WTC11 (cell line): ENCODE measurements at regions not wholly inside any gene's neighbourhood (a gene's known extent, or its start where the extent isn't known, plus 50 kb on each side); places are given as distances from the start of the nearest gene placed in this dataset.

Source experiments
- ATAC-seq: fragments of 200-7000 bp; cut with Tn5 transposase; 2 replicates; pipeline ENCODE4 v1.10.0; 2021; ENCODE audit warnings: mild to moderate bottlenecking, moderate library complexity
- CTCF ChIA-PET: fragments of 300-600 bp; sonication (Branson Sonifier 250); formaldehyde crosslinking; loops from one replicate; lab custom pipeline; 2021; ENCODE audit warnings: antibody characterized with exemption; lab: Charles Lee
- POLR2A ChIA-PET: fragments of 350-600 bp; sonication (Branson Sonifier 250); formaldehyde crosslinking; loops from one replicate; lab custom pipeline; 2021; ENCODE audit warnings: antibody characterized with exemption; lab: Charles Lee
- DNase-seq: peaks from one replicate; pipeline ENCODE4 v3.0.0; 2021; ENCODE audit warnings: low spot score
- H3K27ac Mint-ChIP-seq: 2 replicates; pipeline ENCODE4 v1.8.0; 2021; ENCODE audit warnings: mixed read lengths
- H3K27me3 Mint-ChIP-seq: 2 replicates; pipeline ENCODE4 v1.8.0; 2021; ENCODE audit warnings: low read depth, mild to moderate bottlenecking, moderate library complexity, mixed read lengths
- H3K36me3 Mint-ChIP-seq: 2 replicates; pipeline ENCODE4 v1.8.0; 2021; ENCODE audit warnings: mixed read lengths
- H3K4me1 Mint-ChIP-seq: 2 replicates; pipeline ENCODE4 v1.8.0; 2022; ENCODE audit warnings: mixed read lengths
- H3K4me3 Mint-ChIP-seq: 2 replicates; pipeline ENCODE4 v1.8.0; 2021; ENCODE audit warnings: mild to moderate bottlenecking, moderate library complexity, mixed read lengths
- H3K9me3 Mint-ChIP-seq: 2 replicates; pipeline ENCODE4 v1.8.0; 2021; ENCODE audit warnings: mixed read lengths
- AR ChIP-seq: fragments of 250-450 bp; sonication (Bioruptor Pico); IDR thresholded peaks from 2 replicates; pipeline ENCODE4 v1.9.0; 2021; ENCODE audit warnings: mild to moderate bottlenecking
- ATF1 ChIP-seq: sonication (generic); formaldehyde crosslinking; IDR thresholded peaks from 2 replicates; pipeline ENCODE4 v1.8.1; 2023; ENCODE audit warnings: mild to moderate bottlenecking, moderate library complexity, missing genetic modification reagents
- ATF3 ChIP-seq: sonication (generic); formaldehyde crosslinking; conservative IDR thresholded peaks from 2 replicates; pipeline ENCODE4 v1.8.1; 2022; ENCODE audit warnings: mild to moderate bottlenecking, missing genetic modification reagents
- ESRRA ChIP-seq: sonication (generic); formaldehyde crosslinking; IDR thresholded peaks from 2 replicates; pipeline ENCODE4 v1.8.1; 2022; ENCODE audit warnings: mild to moderate bottlenecking, missing genetic modification reagents, borderline replicate concordance
- IRF2 ChIP-seq: sonication (generic); formaldehyde crosslinking; IDR thresholded peaks from 2 replicates; pipeline ENCODE4 v1.8.0; 2022; ENCODE audit warnings: low read depth, missing genetic modification reagents, borderline replicate concordance
- MYBL2 ChIP-seq: sonication (generic); formaldehyde crosslinking; IDR thresholded peaks from 2 replicates; pipeline ENCODE4 v1.8.1; 2023; ENCODE audit warnings: mild to moderate bottlenecking, moderate library complexity, missing genetic modification reagents
- TEAD1 ChIP-seq: sonication (generic); formaldehyde crosslinking; IDR thresholded peaks from 2 replicates; pipeline ENCODE4 v1.8.0; 2022; ENCODE audit warnings: mild to moderate bottlenecking, missing genetic modification reagents
- ZBTB21 ChIP-seq: sonication (generic); formaldehyde crosslinking; IDR thresholded peaks from 2 replicates; pipeline ENCODE4 v1.8.1; 2023; ENCODE audit warnings: mild to moderate bottlenecking, missing genetic modification reagents, borderline replicate concordance
- ZBTB43 ChIP-seq: sonication (generic); formaldehyde crosslinking; IDR thresholded peaks from 2 replicates; pipeline ENCODE4 v1.8.1; 2023; ENCODE audit warnings: mild to moderate bottlenecking, missing genetic modification reagents
- ZNF121 ChIP-seq: sonication (generic); formaldehyde crosslinking; IDR thresholded peaks from 2 replicates; pipeline ENCODE4 v1.8.0; 2023; ENCODE audit warnings: missing genetic modification reagents
- ZNF232 ChIP-seq: sonication (generic); formaldehyde crosslinking; IDR thresholded peaks from 2 replicates; pipeline ENCODE4 v1.8.0; 2022; ENCODE audit warnings: mild to moderate bottlenecking, missing genetic modification reagents
- ZNF281 ChIP-seq: sonication (generic); formaldehyde crosslinking; IDR thresholded peaks from 2 replicates; pipeline ENCODE4 v1.8.0; 2023; ENCODE audit warnings: mild to moderate bottlenecking, missing genetic modification reagents
- ZNF317 ChIP-seq: sonication (generic); formaldehyde crosslinking; IDR thresholded peaks from 2 replicates; pipeline ENCODE4 v1.8.1; 2023; ENCODE audit warnings: low read depth, mild to moderate bottlenecking, moderate library complexity, missing genetic modification reagents, borderline replicate concordance
- ZNF423 ChIP-seq: fragments of 250-450 bp; sonication (Bioruptor Pico); IDR thresholded peaks from 2 replicates; pipeline ENCODE4 v2.1.2; 2022; ENCODE audit warnings: mild to moderate bottlenecking, moderate library complexity
- ZNF671 ChIP-seq: fragments of 250-450 bp; sonication (Bioruptor Pico); IDR thresholded peaks from 2 replicates; pipeline ENCODE4 v1.8.0; 2021; ENCODE audit warnings: mild to moderate bottlenecking
- TF ChIP-seq, protein P1 (sequence below): fragments of 250-450 bp; sonication (Bioruptor Pico); IDR thresholded peaks from 2 replicates; pipeline ENCODE4 v1.9.0; 2021; ENCODE audit warnings: moderate library complexity, mild to moderate bottlenecking, inconsistent platforms, borderline replicate concordance
- TF ChIP-seq, protein P2 (sequence below): sonication (generic); formaldehyde crosslinking; IDR thresholded peaks from 2 replicates; pipeline ENCODE4 v1.8.1; 2023; ENCODE audit warnings: mild to moderate bottlenecking, missing genetic modification reagents, moderate library complexity
- TF ChIP-seq, protein P3 (sequence below): fragments of 250-450 bp; sonication (Bioruptor Pico); IDR thresholded peaks from 2 replicates; pipeline ENCODE4 v2.1.2; 2022; ENCODE audit warnings: mild to moderate bottlenecking, moderate library complexity

DNA sequence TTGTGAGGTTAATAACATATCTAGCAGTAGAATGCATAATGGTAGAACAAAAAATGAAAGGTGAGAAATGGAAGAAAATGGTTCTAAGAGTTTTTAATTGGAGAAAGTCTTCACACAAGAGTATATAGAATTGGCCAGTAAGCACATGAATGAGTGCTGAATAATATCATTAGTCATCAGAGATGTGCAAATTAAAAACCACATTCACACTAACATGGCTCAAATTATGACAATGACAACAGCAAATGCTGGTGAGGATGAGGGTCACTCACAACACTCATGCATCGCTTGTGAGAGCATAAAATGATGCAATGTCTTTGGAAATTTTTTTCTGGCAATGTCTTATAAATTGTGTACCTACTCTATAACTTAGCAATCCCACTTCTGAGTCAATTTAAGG is 1355.4 kb upstream of the ACVR2A start:
- H3K27ac Mint-ChIP-seq = no peak overlapping the region
- ATAC-seq = no peak
- TF ChIP-seq ZNF671 (CRISPR knock-in tag) (no peak), ATF1 (CRISPR knock-in tag) (no peak), ZNF232 (CRISPR knock-in tag) (no peak), ZBTB43 (CRISPR knock-in tag) (no peak), ZNF317 (CRISPR knock-in tag) (no peak), AR (CRISPR knock-in tag) (no peak), ESRRA (CRISPR knock-in tag) (no peak), ATF3 (no peak), ZNF121 (CRISPR knock-in tag) (no peak)
- TF ChIP-seq, protein P1, sequence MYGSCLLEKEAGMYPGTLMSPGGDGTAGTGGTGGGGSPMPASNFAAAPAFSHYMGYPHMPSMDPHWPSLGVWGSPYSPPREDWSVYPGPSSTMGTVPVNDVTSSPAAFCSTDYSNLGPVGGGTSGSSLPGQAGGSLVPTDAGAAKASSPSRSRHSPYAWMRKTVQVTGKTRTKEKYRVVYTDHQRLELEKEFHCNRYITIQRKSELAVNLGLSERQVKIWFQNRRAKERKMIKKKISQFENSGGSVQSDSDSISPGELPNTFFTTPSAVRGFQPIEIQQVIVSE (CRISPR knock-in tag) = no peak
- TF ChIP-seq, protein P2, sequence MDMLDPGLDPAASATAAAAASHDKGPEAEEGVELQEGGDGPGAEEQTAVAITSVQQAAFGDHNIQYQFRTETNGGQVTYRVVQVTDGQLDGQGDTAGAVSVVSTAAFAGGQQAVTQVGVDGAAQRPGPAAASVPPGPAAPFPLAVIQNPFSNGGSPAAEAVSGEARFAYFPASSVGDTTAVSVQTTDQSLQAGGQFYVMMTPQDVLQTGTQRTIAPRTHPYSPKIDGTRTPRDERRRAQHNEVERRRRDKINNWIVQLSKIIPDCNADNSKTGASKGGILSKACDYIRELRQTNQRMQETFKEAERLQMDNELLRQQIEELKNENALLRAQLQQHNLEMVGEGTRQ = no peak
- TF ChIP-seq, protein P3, sequence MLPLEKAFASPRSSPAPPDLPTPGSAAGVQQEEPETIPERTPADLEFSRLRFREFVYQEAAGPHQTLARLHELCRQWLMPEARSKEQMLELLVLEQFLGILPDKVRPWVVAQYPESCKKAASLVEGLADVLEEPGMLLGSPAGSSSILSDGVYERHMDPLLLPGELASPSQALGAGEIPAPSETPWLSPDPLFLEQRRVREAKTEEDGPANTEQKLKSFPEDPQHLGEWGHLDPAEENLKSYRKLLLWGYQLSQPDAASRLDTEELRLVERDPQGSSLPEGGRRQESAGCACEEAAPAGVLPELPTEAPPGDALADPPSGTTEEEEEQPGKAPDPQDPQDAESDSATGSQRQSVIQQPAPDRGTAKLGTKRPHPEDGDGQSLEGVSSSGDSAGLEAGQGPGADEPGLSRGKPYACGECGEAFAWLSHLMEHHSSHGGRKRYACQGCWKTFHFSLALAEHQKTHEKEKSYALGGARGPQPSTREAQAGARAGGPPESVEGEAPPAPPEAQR (CRISPR knock-in tag) = no peak
- TF ChIP-seq, all 79 proteins: peak for 0
- ChIA-PET POLR2A (no interaction called here), CTCF (no interaction called here)
- no peaks in the 10 kb centered on the region for H3K27me3 Mint-ChIP-seq
- peaks cover 23% of the 10 kb centered on the region for H3K9me3 Mint-ChIP-seq
- peaks cover 17% of the 10 kb centered on the region for H3K36me3 Mint-ChIP-seq
- no peaks in the 10 kb centered on the region for H3K4me1 Mint-ChIP-seq
- no peak overlapping the region for H3K4me3 Mint-ChIP-seq
- DNase-seq = no peak

- POLR2A ChIA-PET = no interaction called here
- H3K36me3 Mint-ChIP-seq = no peaks in the 10 kb centered on the region
- TF ChIP-seq TEAD1 = no peak
- TF ChIP-seq MYBL2 (CRISPR knock-in tag) = no peak
- TF ChIP-seq IRF2 = no peak
- no peak for TF ChIP-seq ZNF281 (CRISPR knock-in tag)
- TF ChIP-seq ZNF423 = no peak
- no peak for TF ChIP-seq ZBTB21 (CRISPR knock-in tag)
- TF ChIP-seq, all 79 proteins: peak for 0
- Mint-ChIP-seq H3K4me3 (no peak overlapping the region), H3K9me3 (no peaks in the 10 kb centered on the region), H3K27me3 (no peaks in the 10 kb centered on the region), H3K4me1 (peaks cover 8% of the 10 kb centered on the region), H3K27ac (no peak overlapping the region)
- DNase-seq = no peak
- ATAC-seq = no peak
- CTCF ChIA-PET = no interaction called here
These were observed 1363.2 kb upstream of the ACVR2A start for GRCh38 chr2:146481629-146482028.
